GM12873 (cell line): ENCODE measurements at regions not wholly inside any gene's neighbourhood (a gene's known extent, or its start where the extent isn't known, plus 50 kb on each side); places are given as distances from the start of the nearest gene placed in this dataset.

ENCODE experiments used
- CTCF ChIP-seq: IDR thresholded peaks from 2 replicates; pipeline ENCODE4 v1.5.1; 2012; ENCODE audit warnings: low read depth, mild to moderate bottlenecking, moderate library complexity, low read length, control low read depth; ENCODE audit not compliant: insufficient read depth; ENCODE audit errors: missing control alignments

DNA sequence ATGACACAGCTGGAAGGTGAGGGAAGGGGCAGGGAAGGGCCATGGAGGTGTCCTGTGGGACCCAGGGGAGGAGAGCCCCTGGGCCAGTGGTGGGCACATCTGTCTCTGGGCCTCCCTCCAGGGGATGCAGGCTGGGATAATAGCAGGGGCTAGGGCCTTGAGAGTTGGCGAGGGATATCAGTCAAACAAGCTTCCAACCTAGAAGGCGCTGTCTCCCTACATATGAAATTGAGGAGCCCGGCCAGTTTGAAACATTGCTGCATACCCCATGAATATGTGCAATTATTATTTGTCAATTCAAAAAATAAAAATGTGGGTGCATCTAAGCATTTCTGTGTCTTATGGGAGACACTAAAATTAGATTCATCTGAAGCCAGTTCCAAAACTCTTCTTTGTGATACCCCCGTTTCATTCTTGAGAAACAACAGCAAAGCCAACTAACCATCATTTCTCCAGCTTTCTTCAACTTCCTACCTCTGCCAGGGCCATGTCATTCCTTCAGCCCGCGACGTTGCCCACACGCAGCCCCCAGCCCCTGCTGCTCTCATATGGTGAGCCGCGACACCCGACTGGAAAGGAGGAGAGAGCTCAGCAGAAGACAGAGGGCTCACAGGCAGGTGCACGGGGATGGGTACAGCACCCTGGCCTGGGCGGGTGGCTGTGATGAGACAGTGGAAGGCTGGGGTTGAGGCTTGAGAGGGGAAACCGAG lies 418.7 kb downstream of the GLRX3 start:
- TF ChIP-seq CTCF = no peak

DNA sequence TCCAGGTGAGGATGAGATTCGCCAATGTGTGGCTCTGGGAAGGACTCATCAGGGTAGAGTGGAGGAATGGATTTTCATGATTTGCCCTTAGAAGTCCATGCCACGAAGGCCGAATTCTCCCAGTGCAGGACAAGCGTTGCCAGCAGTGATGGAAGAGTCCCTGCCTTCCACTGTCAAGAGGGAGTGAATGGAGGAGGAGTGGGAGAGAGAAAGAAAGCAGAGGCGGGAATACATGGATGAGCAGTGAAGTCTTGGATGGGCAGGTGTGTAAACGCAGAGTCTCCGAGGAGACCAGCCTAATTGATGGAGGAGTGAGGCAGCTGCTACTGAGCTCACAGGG lies 419.2 kb downstream of the GLRX3 start:
- no peak for TF ChIP-seq CTCF

GRCh38 chr10:130557181-130557845 lies 421.1 kb downstream of the GLRX3 start:
- TF ChIP-seq CTCF = no peak

DNA sequence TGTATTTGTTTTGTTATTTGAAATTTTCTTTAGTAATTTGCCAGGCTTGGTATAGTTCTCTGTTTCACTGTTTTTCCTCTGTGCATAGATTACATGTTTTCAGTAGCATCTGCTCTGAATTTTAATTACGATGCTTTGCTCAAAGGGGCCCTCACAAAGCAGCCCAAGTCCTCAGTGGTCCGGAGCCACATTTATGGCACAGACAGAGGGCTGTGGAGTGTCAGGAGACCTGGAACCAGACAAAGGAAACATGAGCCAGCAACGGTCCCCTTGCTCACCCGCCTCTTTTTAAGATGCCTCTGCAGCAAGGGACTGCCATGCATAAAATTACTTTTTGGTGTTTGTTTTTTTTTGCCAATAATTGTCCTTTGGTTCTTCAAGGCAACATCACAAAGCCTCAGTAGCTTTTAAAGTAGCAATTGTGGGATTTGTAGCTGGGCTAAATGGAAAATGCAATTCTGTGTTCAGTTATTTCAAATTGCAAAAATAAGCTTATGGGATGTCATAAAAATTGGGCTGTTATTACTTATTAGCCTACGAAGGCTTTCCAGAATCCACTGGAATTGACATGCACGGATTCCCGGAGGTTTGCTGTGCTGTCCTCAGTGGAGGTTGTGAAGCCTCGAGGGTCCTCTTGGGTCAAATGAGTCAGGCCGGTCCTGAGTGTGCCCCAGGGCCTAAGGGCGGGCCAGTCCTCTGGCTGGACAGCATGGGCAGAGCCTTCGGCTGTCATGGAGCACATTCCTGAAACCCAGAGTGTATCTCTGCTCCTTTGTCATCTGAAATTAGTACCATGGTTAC lies 422.8 kb downstream of the GLRX3 start:
- TF ChIP-seq CTCF = no peak

GRCh38 chr10:130559547-130559880 lies 423.3 kb downstream of the GLRX3 start:
- no peak for TF ChIP-seq CTCF

GRCh38 chr10:130560116-130560515 lies 423.9 kb downstream of the GLRX3 start:
- no peak for TF ChIP-seq CTCF

DNA sequence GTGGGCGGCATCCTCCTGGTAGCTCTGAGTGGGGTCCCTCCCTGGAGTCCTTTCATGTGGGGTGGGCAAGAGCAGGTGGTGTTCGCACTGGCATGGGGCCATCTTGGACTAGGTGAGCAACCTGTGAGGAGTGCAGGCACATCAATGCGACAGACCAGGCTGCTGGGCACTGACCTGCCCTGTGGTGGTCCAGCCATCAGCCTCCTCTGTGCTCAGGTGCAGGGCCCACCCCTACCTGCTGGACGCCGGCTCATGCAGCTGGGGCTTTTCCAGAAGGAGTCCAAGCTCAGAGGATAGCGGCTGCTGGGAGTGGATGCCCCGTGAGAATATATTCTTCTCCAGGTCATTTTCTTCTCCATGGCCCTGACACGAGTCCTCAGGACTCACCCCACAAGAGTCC lies 424.4 kb downstream of the GLRX3 start:
- TF ChIP-seq CTCF = no peak
